Stimulated activated CD4-positive, alpha-beta T cell treated with anti-CD3 and anti-CD28 coated beads, Interleukin-2, amount 100 ng/mL, for 24 hours (primary cell): ENCODE measurements at regions not wholly inside any gene's neighbourhood (a gene's known extent, or its start where the extent isn't known, plus 50 kb on each side); places are given as distances from the start of the nearest gene placed in this dataset.

Experiments
- DNase-seq, 2 donors: peaks; one replicate each; pipeline ENCODE4 v3.0.0-alpha.2; 2020

DNA sequence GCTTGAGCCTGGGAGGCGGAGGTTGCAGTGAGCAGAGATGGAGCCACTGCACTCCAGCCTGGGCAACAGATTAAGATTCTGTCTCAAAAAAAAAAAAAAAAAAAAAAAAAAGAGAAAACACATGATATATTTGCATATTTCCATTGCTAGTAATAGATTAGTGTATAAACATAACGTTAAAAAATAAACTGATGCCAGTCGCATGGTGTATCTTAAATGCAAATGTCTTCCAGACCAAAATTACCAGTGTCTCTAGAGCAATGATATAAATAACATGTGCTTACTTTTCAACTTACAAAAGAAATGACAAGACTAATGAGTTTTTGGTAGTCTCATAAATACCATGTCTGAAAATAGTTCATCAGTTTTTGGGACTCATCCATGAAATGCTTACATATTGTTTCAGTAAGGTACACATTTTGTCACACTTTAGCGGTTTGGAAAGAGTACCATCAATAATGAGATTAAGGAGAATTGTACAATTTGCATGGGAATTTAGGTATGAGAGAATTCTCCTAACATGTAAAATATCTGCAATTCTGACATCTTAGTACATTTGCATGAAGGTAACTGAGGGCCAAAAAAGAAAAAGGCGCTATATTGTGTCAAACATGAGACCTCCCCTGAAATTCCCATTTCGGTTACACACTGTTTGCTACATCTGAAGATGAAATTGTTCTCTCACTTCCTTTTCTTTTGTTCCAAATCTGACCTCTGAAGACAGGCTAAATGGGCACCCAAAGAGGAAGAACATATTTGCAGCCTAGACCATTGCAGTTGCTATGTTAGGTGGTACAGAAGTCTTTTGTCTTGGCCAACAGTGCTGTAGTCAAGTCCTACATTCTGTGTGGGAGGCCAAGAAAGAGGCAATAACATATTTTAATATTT is 51.5 kb upstream of the PIP4K2A start:
- DNase-seq: no peak

DNA sequence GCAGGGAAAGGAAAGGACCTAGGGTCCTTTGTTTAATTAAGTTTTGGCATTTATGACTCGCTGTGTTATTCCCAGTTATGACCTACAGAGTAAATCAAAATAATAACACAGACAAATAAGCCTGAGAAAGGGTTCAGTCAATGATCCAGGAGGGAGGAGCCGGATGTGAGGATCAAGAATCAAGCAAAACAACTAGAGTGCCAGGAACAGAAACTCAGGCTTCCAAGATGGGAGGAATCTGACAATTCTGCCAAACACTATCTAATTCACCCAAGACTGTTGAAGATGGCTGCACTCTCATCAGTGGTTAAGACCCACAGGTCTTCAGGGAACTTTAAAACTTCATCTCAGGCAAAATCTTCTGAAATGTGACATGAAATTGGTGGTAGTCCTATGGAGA is 50.3 kb upstream of the PIP4K2A start:
- DNase-seq: no peak
